HepG2 (cell line): ENCODE measurements at regions not wholly inside any gene's neighbourhood (a gene's known extent, or its start where the extent isn't known, plus 50 kb on each side); places are given as distances from the start of the nearest gene placed in this dataset.

ENCODE experiments used
- HNRNPLL ChIP-seq: fragments of 200-400 bp; formaldehyde crosslinking; IDR thresholded peaks from 2 replicates; pipeline ENCODE4 v1.6.1; 2017; ENCODE audit warnings: mild to moderate bottlenecking, low read depth, low read length; ENCODE audit not compliant: poor library complexity, severe bottlenecking
- KAT2B ChIP-seq: fragments of 150-350 bp; IDR thresholded peaks from 2 replicates; pipeline ENCODE4 v1.6.1; 2014; ENCODE audit warnings: low read depth, low read length, borderline replicate concordance
- RXRA ChIP-seq: sonication (generic); formaldehyde crosslinking; IDR thresholded peaks from 2 replicates; pipeline ENCODE4 v1.5.1; 2020; ENCODE audit warnings: missing genetic modification reagents
- ZNF331 ChIP-seq: sonication (generic); formaldehyde crosslinking; IDR thresholded peaks from 2 replicates; pipeline ENCODE4 v1.4.0; 2020; ENCODE audit warnings: missing genetic modification reagents
- ZNF616 ChIP-seq: sonication (generic); formaldehyde crosslinking; IDR thresholded peaks from 2 replicates; pipeline ENCODE4 v1.5.0; 2020; ENCODE audit warnings: low read depth, mild to moderate bottlenecking, missing genetic modification reagents
- ZNF891 ChIP-seq: sonication (generic); formaldehyde crosslinking; IDR thresholded peaks from 2 replicates; pipeline ENCODE4 v1.5.0; 2020; ENCODE audit warnings: mild to moderate bottlenecking, missing genetic modification reagents
- TF ChIP-seq, protein P1 (sequence below): sonication (generic); formaldehyde crosslinking; IDR thresholded peaks from 2 replicates; pipeline ENCODE4 v1.4.0; 2020; ENCODE audit warnings: missing genetic modification reagents
- TF ChIP-seq, protein P2 (sequence below): sonication (generic); formaldehyde crosslinking; IDR thresholded peaks from 2 replicates; pipeline ENCODE4; 2020; ENCODE audit warnings: missing genetic modification reagents, mild to moderate bottlenecking, borderline replicate concordance
- TF ChIP-seq, protein P3 (sequence below): sonication (generic); formaldehyde crosslinking; IDR thresholded peaks from 2 replicates; pipeline ENCODE4 v1.5.0; 2020; ENCODE audit warnings: mild to moderate bottlenecking, missing genetic modification reagents, moderate library complexity
- TF ChIP-seq, protein P4 (sequence below), 2 experiments: fragments of 450-650 bp in 1 of 2; sonication (generic) in 1 of 2; formaldehyde crosslinking in 1 of 2; IDR thresholded peaks; 2 replicates each; pipeline versions ENCODE4 v1.6.1 to v1.8.0; 2016 to 2022; ENCODE audit warnings: antibody characterized with exemption in 1 of 2, mild to moderate bottlenecking in 1 of 2, missing genetic modification reagents in 1 of 2

- TF ChIP-seq, protein P1, sequence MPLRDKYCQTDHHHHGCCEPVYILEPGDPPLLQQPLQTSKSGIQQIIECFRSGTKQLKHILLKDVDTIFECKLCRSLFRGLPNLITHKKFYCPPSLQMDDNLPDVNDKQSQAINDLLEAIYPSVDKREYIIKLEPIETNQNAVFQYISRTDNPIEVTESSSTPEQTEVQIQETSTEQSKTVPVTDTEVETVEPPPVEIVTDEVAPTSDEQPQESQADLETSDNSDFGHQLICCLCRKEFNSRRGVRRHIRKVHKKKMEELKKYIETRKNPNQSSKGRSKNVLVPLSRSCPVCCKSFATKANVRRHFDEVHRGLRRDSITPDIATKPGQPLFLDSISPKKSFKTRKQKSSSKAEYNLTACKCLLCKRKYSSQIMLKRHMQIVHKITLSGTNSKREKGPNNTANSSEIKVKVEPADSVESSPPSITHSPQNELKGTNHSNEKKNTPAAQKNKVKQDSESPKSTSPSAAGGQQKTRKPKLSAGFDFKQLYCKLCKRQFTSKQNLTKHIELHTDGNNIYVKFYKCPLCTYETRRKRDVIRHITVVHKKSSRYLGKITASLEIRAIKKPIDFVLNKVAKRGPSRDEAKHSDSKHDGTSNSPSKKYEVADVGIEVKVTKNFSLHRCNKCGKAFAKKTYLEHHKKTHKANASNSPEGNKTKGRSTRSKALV (CRISPR knock-in tag), result peak; percentile 85
- TF ChIP-seq RXRA (0 out of 2 replicates have a peak, but pooled peaks have one; percentile 12), HNRNPLL (peak; percentile 51), ZNF331 (CRISPR knock-in tag) (0 out of 2 replicates have a peak, but pooled peaks have one; percentile 26), ZNF616 (0 out of 2 replicates have a peak, but pooled peaks have one; percentile 42), KAT2B (no peak), ZNF891 (CRISPR knock-in tag) (peak; percentile 52; the same call in 1 of the 2 replicates)
- TF ChIP-seq, protein P2, sequence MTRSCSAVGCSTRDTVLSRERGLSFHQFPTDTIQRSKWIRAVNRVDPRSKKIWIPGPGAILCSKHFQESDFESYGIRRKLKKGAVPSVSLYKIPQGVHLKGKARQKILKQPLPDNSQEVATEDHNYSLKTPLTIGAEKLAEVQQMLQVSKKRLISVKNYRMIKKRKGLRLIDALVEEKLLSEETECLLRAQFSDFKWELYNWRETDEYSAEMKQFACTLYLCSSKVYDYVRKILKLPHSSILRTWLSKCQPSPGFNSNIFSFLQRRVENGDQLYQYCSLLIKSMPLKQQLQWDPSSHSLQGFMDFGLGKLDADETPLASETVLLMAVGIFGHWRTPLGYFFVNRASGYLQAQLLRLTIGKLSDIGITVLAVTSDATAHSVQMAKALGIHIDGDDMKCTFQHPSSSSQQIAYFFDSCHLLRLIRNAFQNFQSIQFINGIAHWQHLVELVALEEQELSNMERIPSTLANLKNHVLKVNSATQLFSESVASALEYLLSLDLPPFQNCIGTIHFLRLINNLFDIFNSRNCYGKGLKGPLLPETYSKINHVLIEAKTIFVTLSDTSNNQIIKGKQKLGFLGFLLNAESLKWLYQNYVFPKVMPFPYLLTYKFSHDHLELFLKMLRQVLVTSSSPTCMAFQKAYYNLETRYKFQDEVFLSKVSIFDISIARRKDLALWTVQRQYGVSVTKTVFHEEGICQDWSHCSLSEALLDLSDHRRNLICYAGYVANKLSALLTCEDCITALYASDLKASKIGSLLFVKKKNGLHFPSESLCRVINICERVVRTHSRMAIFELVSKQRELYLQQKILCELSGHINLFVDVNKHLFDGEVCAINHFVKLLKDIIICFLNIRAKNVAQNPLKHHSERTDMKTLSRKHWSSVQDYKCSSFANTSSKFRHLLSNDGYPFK (CRISPR knock-in tag), result 0 out of 2 replicates have a peak, but pooled peaks have one; percentile 49
- TF ChIP-seq, protein P3, sequence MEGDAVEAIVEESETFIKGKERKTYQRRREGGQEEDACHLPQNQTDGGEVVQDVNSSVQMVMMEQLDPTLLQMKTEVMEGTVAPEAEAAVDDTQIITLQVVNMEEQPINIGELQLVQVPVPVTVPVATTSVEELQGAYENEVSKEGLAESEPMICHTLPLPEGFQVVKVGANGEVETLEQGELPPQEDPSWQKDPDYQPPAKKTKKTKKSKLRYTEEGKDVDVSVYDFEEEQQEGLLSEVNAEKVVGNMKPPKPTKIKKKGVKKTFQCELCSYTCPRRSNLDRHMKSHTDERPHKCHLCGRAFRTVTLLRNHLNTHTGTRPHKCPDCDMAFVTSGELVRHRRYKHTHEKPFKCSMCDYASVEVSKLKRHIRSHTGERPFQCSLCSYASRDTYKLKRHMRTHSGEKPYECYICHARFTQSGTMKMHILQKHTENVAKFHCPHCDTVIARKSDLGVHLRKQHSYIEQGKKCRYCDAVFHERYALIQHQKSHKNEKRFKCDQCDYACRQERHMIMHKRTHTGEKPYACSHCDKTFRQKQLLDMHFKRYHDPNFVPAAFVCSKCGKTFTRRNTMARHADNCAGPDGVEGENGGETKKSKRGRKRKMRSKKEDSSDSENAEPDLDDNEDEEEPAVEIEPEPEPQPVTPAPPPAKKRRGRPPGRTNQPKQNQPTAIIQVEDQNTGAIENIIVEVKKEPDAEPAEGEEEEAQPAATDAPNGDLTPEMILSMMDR (CRISPR knock-in tag), result 0 out of 2 replicates have a peak, but pooled peaks have one; percentile 19
- TF ChIP-seq, protein P4, sequence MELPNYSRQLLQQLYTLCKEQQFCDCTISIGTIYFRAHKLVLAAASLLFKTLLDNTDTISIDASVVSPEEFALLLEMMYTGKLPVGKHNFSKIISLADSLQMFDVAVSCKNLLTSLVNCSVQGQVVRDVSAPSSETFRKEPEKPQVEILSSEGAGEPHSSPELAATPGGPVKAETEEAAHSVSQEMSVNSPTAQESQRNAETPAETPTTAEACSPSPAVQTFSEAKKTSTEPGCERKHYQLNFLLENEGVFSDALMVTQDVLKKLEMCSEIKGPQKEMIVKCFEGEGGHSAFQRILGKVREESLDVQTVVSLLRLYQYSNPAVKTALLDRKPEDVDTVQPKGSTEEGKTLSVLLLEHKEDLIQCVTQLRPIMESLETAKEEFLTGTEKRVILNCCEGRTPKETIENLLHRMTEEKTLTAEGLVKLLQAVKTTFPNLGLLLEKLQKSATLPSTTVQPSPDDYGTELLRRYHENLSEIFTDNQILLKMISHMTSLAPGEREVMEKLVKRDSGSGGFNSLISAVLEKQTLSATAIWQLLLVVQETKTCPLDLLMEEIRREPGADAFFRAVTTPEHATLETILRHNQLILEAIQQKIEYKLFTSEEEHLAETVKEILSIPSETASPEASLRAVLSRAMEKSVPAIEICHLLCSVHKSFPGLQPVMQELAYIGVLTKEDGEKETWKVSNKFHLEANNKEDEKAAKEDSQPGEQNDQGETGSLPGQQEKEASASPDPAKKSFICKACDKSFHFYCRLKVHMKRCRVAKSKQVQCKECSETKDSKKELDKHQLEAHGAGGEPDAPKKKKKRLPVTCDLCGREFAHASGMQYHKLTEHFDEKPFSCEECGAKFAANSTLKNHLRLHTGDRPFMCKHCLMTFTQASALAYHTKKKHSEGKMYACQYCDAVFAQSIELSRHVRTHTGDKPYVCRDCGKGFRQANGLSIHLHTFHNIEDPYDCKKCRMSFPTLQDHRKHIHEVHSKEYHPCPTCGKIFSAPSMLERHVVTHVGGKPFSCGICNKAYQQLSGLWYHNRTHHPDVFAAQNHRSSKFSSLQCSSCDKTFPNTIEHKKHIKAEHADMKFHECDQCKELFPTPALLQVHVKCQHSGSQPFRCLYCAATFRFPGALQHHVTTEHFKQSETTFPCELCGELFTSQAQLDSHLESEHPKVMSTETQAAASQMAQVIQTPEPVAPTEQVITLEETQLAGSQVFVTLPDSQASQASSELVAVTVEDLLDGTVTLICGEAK (IDR thresholded peaks at IDR 0.05), result no peak
- TF ChIP-seq, protein P4 (CRISPR knock-in tag; IDR thresholded peaks at IDR 0.05), result 0 out of 2 replicates have a peak, but pooled peaks have one; percentile 40
Measured at GRCh38 chr6:125363039-125363823, 61.5 kb upstream of the HDDC2 start (continued).
